GM10248 (cell line): ENCODE measurements at regions not wholly inside any gene's neighbourhood (a gene's known extent, or its start where the extent isn't known, plus 50 kb on each side); places are given as distances from the start of the nearest gene placed in this dataset.

Source experiments
- CTCF ChIA-PET: fragments of 300-600 bp; sonication (Branson Sonifier 250); formaldehyde crosslinking; extraction: SDS; loops from one replicate; lab custom pipeline; 2021; ENCODE audit warnings: antibody characterized with exemption; lab: Yijun Ruan, JAX
- POLR2A ChIA-PET: fragments of 350-650 bp; sonication (Branson Sonifier 250); formaldehyde crosslinking; extraction: SDS; loops from one replicate; lab custom pipeline; 2020; ENCODE audit warnings: antibody characterized with exemption; lab: Yijun Ruan, JAX
- DNase-seq: peaks from one replicate; pipeline ENCODE4 v3.0.0; 2012; ENCODE audit errors: extremely low spot score
- TF ChIP-seq, protein P1 (sequence below): IDR thresholded peaks from 2 replicates; pipeline ENCODE4 v1.5.1; 2012; ENCODE audit warnings: mild to moderate bottlenecking, low read depth; ENCODE audit errors: extremely low read depth, missing control alignments, control extremely low read depth

DNA sequence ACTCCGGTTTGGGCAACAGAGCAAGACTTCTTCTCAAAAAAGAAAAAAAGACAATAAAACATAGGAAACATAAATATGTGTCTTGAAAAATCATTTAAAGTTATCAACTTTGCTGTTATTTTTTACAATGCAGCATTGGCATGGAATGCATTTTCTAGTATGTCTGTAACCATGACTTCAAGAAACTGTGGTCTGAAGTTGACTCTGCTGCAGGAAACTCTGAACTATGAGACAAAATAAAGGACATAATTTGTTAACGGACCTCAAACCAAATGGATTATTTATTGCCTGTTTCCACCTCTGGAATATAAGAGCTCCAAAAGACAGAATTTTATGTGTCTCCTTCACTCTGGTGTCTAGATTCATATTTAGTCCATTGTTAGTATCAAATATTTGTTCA lies 79.1 kb downstream of the TRIB2 start:
- ChIA-PET POLR2A (no interaction called here), CTCF (no interaction called here)
- TF ChIP-seq, protein P1, sequence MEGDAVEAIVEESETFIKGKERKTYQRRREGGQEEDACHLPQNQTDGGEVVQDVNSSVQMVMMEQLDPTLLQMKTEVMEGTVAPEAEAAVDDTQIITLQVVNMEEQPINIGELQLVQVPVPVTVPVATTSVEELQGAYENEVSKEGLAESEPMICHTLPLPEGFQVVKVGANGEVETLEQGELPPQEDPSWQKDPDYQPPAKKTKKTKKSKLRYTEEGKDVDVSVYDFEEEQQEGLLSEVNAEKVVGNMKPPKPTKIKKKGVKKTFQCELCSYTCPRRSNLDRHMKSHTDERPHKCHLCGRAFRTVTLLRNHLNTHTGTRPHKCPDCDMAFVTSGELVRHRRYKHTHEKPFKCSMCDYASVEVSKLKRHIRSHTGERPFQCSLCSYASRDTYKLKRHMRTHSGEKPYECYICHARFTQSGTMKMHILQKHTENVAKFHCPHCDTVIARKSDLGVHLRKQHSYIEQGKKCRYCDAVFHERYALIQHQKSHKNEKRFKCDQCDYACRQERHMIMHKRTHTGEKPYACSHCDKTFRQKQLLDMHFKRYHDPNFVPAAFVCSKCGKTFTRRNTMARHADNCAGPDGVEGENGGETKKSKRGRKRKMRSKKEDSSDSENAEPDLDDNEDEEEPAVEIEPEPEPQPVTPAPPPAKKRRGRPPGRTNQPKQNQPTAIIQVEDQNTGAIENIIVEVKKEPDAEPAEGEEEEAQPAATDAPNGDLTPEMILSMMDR: no peak
- DNase-seq: no peak

DNA sequence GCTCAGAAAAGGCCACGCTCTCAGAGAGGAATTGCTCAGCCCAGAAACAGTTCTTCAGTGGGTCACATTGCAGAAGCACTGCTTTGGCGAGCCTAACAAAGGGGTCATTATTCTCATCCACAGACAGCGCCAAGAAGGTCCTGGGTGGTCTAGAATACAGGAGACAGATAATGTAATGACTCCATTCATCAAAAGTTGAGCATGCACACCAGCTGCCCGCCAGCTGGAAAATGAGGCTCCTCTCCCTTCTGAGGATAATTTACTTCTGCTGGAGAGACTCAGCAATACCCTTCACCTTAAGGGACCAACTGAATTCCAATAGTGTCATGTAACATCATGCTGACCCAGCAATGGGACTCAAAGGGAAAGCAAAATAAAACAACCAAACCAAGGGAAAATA lies 79.9 kb downstream of the TRIB2 start:
- DNase-seq: no peak
- TF ChIP-seq, protein P1: no peak
- POLR2A ChIA-PET: no interaction called here
- CTCF ChIA-PET: no interaction called here

DNA sequence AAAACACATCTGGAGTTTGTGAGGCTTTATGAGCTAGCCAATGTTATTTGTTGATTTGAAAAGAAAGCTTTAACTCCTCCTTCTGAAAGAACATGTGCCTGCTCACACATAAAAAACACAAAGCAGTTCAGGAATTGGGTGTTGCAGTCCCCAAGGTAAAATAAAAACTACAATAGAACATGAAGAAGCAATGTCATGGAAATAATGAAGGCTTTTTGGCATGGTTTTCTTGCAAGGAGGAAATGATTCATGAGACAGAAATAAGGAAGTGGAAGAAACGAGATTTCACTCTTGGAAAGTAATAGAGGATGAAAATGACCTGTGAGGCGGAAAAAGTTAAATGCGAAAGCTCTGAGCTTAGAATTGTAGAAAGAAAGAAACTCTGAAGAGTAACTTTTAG lies 81.1 kb downstream of the TRIB2 start:
- POLR2A ChIA-PET: no interaction called here
- TF ChIP-seq, protein P1: no peak
- DNase-seq: no peak
- CTCF ChIA-PET: no interaction called here

DNA sequence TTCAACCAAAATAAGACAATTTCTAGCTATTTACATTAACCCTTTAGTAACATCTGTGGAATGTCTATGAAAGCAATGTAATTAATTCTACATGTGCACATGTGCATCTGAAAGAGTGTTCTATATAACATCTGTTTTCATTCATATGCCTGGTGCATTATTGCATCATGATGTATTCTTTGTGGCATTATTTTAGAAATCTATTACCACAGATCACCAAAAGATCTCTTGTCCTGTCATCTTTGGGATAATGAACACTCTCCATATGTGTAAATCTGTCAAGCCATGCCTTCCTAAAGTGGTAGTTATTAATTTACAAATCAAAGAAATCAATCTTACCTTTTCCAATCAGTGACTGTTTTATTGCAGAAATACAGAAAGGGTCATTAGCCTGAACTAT lies 86.9 kb downstream of the TRIB2 start:
- POLR2A ChIA-PET: no interaction called here
- TF ChIP-seq, protein P1: no peak
- DNase-seq: no peak
- CTCF ChIA-PET: no interaction called here

DNA sequence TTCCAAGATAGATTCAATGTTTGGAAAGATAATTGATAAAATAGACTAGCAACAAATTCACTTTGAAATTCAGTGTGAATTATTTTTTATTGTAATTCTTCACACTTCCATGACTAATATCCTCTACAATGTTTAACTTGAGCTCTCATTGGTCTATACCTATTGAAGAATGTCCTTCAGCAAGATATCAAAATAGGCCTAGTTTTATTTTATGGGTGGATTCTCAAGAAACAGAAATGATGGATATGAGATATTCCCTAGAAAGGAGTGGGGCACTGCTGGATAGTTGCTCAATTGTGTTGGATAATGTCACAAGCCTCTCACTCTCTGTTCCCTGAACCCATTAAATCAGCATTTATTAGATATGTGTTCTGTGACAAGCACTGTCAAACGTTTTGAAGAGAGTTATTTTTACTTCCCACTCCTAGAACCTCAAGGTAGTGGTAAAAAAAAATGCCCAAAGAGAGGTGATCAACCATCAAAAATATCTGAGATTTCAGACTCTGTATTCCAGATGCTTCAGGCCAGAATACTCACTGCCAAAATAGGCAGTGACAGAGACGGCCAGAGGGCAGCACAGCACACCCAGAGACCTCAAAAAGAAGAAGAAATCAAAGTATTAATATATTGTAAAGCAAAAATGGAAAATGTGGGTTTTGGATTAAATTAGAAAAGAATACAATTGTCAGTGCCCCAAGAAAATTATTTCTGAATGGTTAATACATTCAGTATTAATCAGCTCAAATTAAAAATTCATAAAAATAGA lies 87.5 kb downstream of the TRIB2 start:
- DNase-seq: no peak
- TF ChIP-seq, protein P1: no peak
- ChIA-PET POLR2A (no interaction called here), CTCF (no interaction called here)

DNA sequence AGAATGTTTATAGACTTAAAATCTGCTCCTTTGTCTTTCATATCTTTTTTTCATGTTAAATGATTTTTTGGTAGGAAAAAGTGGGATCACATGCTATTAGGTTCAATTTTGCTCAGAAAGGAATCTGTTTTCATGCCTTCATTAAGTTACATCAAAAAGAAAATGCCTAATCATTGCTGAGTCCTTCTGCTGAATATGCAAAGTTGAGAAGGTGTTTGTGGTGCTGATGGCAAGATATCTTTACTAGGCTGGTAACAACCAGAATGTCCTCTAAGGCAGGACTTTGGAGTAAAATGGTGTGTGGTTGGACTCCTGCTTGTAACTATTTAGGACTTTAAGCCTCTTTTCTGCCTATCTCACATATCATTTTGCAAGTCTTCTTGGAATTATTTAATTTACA lies 88.3 kb downstream of the TRIB2 start:
- ChIA-PET CTCF (no interaction called here), POLR2A (no interaction called here)
- no peak for DNase-seq
- TF ChIP-seq, protein P1: no peak
